ENCODE measurements at regions not wholly inside any gene's neighbourhood (a gene's known extent, or its start where the extent isn't known, plus 50 kb on each side); places are given as distances from the start of the nearest gene placed in this dataset.

GRCh38 chr13:50581586-50582196, 261.8 kb downstream of the DLEU7 start:
- TF ChIP-seq CTCF (IDR thresholded peaks at IDR 0.05; ENCODE audit: low read depth, low read length) (no peak), POLR2A (IDR thresholded peaks at IDR 0.05; ENCODE audit: extremely low read depth, insufficient read length) (no peak)
